Duodenal mucosa (tissue), 2 donors: ENCODE measurements at regions not wholly inside any gene's neighbourhood (a gene's known extent, or its start where the extent isn't known, plus 50 kb on each side); places are given as distances from the start of the nearest gene placed in this dataset.
"Not testable (repeated sequence)": the region's sequence is repeated elsewhere in the genome, so short reads cannot be mapped to it uniquely, and the experiment has no call there.

Experiments used
- H3K27ac ChIP-seq: one replicate; pipeline ENCODE4 v1.7.0; 2013; ENCODE audit warnings: low read depth, low read length
- H3K27me3 ChIP-seq, 2 donors: one replicate each; pipeline ENCODE4 v1.7.0; 2013; ENCODE audit warnings: low read length in 2 of 2, control low read depth in 1 of 2; ENCODE audit not compliant: insufficient read depth in 2 of 2, control insufficient read depth in 1 of 2
- H3K36me3 ChIP-seq, 2 donors: one replicate each; pipeline ENCODE4 v1.7.0; 2013; ENCODE audit warnings: low read length in 2 of 2, control low read depth in 1 of 2; ENCODE audit not compliant: insufficient read depth in 2 of 2, control insufficient read depth in 1 of 2
- H3K4me1 ChIP-seq, 2 donors: one replicate each; pipeline ENCODE4 v1.7.0; 2013; ENCODE audit warnings: low read length in 2 of 2, control low read depth in 1 of 2; ENCODE audit not compliant: insufficient read depth in 2 of 2, control insufficient read depth in 1 of 2
- H3K4me3 ChIP-seq, 2 donors: one replicate each; pipeline ENCODE4 v1.7.0; 2013; ENCODE audit warnings: low read length in 2 of 2, low read depth in 1 of 2
- H3K9ac ChIP-seq, 2 donors: one replicate each; pipeline ENCODE4 v1.7.0; 2013; ENCODE audit warnings: low read length in 2 of 2, low read depth in 1 of 2
- H3K9me3 ChIP-seq, 2 donors: one replicate each; pipeline ENCODE4 v1.7.0; 2013; ENCODE audit warnings: low read length in 2 of 2, control low read depth in 1 of 2; ENCODE audit not compliant: control insufficient read depth in 1 of 2

DNA sequence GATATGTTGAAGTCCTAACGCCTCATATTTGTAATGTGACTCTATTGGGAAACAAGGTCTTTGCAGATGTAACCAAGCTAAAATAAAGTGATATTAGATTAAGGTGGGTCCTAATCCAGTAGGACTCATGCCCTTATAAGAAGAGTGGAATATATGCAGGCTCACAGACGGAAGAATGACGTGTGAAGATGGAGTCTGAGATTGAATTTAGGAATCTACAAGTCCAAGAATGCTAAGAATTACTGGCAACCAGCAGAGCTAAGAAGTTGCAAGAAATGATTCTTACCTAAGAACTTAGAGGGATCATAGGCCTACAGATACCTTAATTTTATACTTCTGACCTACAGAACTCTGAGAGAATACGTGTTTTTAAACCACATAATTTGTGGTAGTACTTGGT is 350.0 kb upstream of the ST8SIA4 start:
- H3K4me3 ChIP-seq, result no peak overlapping the region
- no peaks in the 10 kb centered on the region for H3K36me3 ChIP-seq
- no peak overlapping the region for H3K27ac ChIP-seq
- no peaks in the 10 kb centered on the region for H3K4me1 ChIP-seq
- H3K9me3 ChIP-seq, result no peaks in the 10 kb centered on the region
- H3K27me3 ChIP-seq, result no peaks in the 10 kb centered on the region
- no peak overlapping the region for H3K9ac ChIP-seq

DNA sequence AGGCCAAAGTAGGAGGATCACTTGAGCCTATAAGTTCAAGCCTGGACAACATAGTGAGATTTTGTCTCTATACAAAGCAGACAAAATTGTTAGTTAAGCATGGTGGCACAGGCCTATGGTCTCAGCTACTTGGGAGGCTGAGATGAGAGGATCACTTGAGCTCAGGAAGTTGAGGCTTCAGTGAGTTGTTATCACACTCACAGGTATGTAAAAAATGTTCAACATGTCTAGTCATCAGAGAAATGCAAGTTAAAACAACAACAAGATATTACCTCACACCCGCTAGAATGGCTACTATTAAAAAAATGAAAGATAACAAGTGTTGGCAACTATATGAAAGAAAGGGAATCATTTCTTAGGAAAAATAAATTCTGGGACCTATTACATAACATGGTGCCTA is 341.5 kb upstream of the ST8SIA4 start:
- no peaks in the 10 kb centered on the region for H3K9me3 ChIP-seq

DNA sequence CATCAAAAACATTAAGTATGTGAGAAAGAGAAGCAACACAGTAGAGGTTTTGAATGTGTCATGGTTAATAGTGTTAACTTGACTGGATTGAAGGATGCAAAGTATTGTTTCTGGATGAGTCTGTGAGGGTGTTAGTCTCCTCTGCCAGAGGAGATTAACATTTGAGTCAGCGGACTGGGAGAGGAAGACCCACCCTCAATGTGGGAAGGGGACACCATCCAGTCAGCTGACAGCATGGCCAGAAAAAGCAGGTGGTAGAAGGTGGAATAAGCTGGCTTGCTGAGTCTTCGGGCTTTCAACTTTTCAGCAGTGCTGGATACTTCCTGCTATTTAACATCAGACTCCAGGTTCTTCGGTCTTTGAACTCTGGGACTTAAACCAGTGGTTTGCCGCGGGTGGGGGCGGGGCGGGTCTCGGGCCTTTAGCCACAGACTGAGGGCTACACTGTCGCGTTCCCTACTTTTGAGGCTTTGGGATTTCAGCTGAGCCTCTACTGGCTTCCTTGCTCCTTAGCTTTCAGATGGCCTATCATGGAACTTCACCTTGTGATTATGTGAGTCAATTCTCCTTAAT is 309.9 kb upstream of the ST8SIA4 start:
- no peak overlapping the region for H3K9ac ChIP-seq
- no peak overlapping the region for H3K4me3 ChIP-seq
- no peaks in the 10 kb centered on the region for H3K9me3 ChIP-seq
- H3K27me3 ChIP-seq, result no peaks in the 10 kb centered on the region
- no peaks in the 10 kb centered on the region for H3K4me1 ChIP-seq
- no peaks in the 10 kb centered on the region for H3K36me3 ChIP-seq
- no peak overlapping the region for H3K27ac ChIP-seq

More for the DNA sequence above, 341.5 kb upstream of the ST8SIA4 start:
- H3K9ac ChIP-seq, result no peak overlapping the region
- no peaks in the 10 kb centered on the region for H3K36me3 ChIP-seq
- no peaks in the 10 kb centered on the region for H3K4me1 ChIP-seq
- no peak overlapping the region for H3K27ac ChIP-seq
- H3K4me3 ChIP-seq, result no peak overlapping the region
- H3K27me3 ChIP-seq, result no peaks in the 10 kb centered on the region

DNA sequence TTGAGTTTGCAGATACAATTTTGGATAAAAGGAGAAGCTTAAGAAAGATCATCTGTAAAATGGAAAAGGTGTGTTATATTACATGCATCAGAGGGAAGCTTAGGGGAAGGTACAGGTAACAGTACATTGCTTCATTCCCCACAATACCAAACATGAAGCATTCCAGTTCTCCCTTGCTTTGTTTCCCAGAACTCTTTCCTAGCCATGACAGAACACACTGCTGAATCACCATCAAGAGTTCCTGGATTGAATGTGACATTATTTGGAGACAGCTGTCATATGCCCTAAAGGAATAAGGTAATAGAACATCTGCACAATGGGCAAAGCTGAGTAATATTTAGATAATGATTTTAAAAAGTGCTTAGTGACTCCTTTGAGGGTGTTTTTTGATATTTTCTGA is 303.5 kb upstream of the ST8SIA4 start:
- no peaks in the 10 kb centered on the region for H3K4me1 ChIP-seq
- no peaks in the 10 kb centered on the region for H3K9me3 ChIP-seq
- H3K9ac ChIP-seq, result no peak overlapping the region
- no peak overlapping the region for H3K27ac ChIP-seq
- H3K36me3 ChIP-seq, result no peaks in the 10 kb centered on the region
- H3K4me3 ChIP-seq, result no peak overlapping the region
- H3K27me3 ChIP-seq, result no peaks in the 10 kb centered on the region

DNA sequence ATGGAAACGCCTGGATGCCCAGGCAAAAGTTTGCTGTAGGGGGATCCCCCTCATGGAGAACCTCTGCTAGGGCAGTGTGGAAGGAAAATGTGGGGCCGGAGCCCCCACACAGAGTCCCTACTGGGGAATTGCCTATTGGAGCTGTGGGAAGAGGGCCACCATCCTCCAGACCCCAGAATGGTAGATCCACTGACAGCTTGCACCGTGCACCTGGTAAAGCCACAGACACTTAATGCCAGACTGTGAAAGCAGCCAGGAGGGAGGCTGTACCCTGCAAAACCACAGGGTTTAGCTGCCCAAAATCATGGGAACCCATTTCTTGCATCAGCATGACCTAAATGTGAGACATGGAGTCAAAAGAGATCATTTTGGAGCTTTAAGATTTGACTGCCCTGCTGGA is 302.0 kb upstream of the ST8SIA4 start:
- not testable (repeated sequence) for H3K36me3 ChIP-seq, H3K4me3 ChIP-seq

DNA sequence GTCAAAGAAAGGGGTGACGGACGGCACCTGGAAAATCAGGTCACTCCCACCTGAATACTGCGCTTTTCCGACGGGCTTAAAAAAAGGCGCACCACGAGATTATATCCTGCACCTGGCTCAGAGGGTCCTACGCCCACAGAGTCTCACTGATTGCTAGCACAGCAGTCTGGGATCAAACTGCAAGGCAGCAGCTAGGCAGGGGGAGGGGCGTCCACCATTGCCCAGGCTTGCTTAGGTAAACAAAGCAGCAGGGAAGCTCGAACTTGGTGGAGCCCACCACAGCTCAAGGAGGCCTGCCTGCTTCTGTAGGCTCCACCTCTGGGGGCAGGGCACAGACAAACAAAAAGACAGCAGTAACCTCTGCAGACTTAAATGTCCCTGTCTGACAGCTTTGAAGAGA is 277.3 kb upstream of the ST8SIA4 start:
- not testable (repeated sequence) for H3K27me3 ChIP-seq, H3K9ac ChIP-seq, H3K27ac ChIP-seq, H3K9me3 ChIP-seq, H3K4me3 ChIP-seq, H3K4me1 ChIP-seq, H3K36me3 ChIP-seq

More for the DNA sequence above, 302.0 kb upstream of the ST8SIA4 start:
- H3K4me1 ChIP-seq, H3K27ac ChIP-seq, H3K9me3 ChIP-seq, H3K9ac ChIP-seq, H3K27me3 ChIP-seq: not testable (repeated sequence)

DNA sequence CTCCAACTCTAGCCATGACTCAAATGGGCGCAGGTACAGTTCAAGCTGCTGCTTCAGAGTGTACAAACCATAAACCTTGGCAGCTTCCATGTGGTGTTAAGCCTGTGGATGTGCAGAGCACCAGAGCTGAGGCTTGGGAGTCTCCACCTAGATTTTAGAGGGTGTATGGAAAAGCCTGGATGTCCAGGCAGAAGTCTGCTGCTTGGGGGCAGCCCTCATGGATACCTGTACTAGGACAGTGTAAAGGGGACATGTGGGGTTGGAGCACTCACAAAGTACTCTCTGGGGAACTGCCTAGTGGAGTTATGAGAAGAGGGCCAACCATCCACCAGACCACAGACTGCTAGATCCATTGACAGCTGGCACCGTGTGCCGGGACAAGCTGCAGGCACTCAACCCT is 273.5 kb upstream of the ST8SIA4 start:
- peaks cover 4 to 7% of the 10 kb centered on the region in 2 donors for H3K9me3 ChIP-seq
- no peak overlapping the region for H3K27ac ChIP-seq
- no peaks in the 10 kb centered on the region for H3K27me3 ChIP-seq
- H3K36me3 ChIP-seq, result no peaks in the 10 kb centered on the region
- no peak overlapping the region for H3K9ac ChIP-seq
- H3K4me1 ChIP-seq, result no peaks in the 10 kb centered on the region
- no peak overlapping the region for H3K4me3 ChIP-seq

DNA sequence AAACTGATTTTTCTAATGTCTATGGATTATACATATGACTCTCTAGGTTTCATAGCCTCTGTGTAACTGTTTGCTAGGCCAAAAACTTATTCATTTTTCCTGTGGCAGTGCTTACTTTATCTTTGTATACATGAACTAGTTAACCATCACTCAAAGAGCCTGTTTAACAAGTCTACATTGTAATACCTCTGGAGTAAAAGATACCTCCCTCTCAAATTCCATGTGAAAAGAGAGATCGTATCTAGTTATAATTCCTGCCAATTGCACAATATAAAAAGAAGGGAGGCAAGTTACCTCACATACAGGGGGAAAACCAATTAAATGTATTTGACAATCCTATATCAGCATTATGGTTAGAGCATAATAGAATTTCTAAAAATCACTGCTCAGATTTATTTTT is 271.9 kb upstream of the ST8SIA4 start:
- Histone ChIP-seq H3K9ac (no peak overlapping the region), H3K4me1 (no peaks in the 10 kb centered on the region), H3K27ac (no peak overlapping the region), H3K36me3 (no peaks in the 10 kb centered on the region), H3K27me3 (no peaks in the 10 kb centered on the region), H3K9me3 (peaks cover 4 to 7% of the 10 kb centered on the region in 2 donors), H3K4me3 (no peak overlapping the region)

DNA sequence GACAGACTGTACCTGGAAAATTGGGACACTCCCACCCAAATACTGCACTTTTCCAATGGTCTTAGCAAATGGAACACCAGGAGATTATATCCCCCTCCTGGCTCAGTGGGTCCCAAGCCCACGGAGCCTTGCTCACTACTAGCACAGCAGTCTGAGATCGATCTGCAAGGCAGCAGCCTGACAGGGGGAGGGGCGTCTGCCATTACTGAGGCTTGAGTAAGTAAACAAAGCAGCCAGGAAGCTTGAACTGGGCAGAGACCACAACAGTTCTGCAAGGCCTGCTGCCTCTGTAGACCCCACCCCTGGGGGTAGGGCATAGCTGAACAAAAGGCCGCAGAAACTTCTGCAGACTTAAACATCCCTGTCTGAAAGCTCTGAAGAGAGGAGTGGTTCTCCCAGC is 260.0 kb upstream of the ST8SIA4 start:
- no peak overlapping the region for H3K9ac ChIP-seq
- H3K4me3 ChIP-seq, result no peak overlapping the region
- H3K4me1 ChIP-seq, result no peaks in the 10 kb centered on the region
- no peaks in the 10 kb centered on the region for H3K9me3 ChIP-seq
- H3K27me3 ChIP-seq, result no peaks in the 10 kb centered on the region
- no peaks in the 10 kb centered on the region for H3K36me3 ChIP-seq
- H3K27ac ChIP-seq, result no peak overlapping the region

DNA sequence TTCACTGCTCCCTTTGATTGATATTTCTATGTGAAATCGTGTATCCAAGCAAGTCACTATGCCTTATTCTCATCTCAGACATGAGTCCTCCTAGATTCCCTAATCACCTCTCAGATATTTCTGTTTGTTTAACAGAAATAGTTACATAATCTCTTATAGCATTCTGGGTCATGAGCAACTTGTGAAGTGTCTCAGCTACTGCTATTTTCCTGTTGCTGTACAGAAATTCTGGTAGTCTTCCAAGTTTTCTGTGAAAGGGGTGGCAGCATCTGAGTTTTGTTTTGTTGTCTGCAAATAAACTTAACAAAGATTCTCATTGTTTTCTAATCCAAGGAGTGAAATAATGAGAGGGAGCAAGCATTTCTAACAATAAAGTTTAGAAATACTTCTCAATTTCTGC is 256.9 kb upstream of the ST8SIA4 start:
- H3K9ac ChIP-seq, result no peak overlapping the region
- H3K36me3 ChIP-seq, result no peaks in the 10 kb centered on the region
- no peaks in the 10 kb centered on the region for H3K27me3 ChIP-seq
- no peak overlapping the region for H3K27ac ChIP-seq
- H3K4me1 ChIP-seq, result no peaks in the 10 kb centered on the region
- H3K4me3 ChIP-seq, result no peak overlapping the region
- H3K9me3 ChIP-seq, result no peaks in the 10 kb centered on the region

DNA sequence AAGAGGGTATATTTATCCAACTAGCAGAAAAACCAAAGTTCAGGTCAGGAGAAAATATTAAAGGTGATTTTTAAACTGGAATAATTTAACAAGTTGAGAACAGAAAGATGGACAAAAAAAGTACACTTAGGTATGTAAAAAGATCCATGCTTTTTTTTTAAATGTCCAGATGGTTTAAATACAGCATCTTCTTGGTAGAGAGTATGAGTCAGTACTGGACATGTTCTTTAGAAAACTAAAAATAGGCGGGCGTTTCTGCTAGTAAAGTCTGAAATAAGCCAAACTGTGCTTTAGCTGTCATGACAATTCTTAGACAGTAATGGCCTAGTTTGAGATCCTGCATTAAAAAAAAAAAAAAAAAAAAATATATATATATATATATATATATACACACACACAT is 255.9 kb upstream of the ST8SIA4 start:
- Histone ChIP-seq H3K36me3 (no peaks in the 10 kb centered on the region), H3K27ac (no peak overlapping the region), H3K27me3 (no peaks in the 10 kb centered on the region), H3K9me3 (no peaks in the 10 kb centered on the region), H3K4me3 (no peak overlapping the region), H3K9ac (no peak overlapping the region), H3K4me1 (no peaks in the 10 kb centered on the region)
